Activated effector memory CD4-positive, alpha-beta T cell treated with anti-CD3 and anti-CD28 coated beads, Interleukin-2, amount 50 U/mL, for 16 hours (primary cell): ENCODE measurements at regions not wholly inside any gene's neighbourhood (a gene's known extent, or its start where the extent isn't known, plus 50 kb on each side); places are given as distances from the start of the nearest gene placed in this dataset.

Experiments used
- DNase-seq: peaks from one replicate; pipeline ENCODE4 v3.0.0-alpha.2; 2020

DNA sequence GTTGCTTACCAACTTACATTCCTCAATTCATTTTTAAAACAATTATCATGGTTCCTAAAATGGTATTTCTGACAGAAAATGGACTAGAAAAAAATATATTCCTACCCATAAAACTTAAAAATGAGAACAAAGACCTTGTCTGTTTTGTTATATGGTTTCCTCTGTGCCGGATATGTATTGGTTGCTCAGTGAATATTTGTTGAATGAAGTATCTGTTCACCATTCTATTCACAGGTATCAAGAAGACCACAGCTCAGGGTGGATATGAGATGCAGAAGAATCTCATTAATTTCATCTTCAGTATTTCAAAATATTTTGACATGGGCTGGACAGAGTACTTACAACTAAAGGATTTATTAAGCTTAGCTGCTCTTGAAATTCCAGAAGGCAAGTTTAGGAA is 58.1 kb downstream of the TUSC7 start:
- DNase-seq = no peak

DNA sequence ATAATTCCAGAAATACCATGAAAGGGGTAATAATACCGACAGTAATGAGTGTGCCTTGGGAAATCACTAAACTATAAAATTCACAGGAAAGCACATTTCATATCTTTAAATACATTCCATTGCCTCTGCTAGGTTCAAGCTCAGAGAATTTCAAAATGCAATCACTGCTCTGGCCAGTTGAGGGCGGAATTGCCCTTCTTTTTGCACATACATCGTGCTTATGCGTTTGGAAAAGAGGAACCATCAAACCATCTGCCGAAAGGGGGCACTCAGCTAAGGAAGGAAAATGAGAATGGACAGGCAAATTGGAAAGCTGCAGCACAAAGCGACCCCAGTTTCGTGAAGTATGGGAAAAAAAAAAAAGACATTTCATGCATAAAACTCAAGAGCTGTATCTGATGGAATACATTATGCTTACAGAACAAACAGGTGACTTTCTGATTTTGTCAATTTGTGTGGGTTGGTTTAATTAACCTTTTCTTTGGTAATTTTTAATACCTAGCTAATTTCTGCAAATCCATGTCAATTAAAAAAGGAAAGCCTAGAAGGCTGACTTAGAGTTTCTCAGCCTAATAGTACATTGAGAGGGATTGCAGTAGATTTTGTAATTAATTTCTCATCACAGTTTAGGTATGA is 61.4 kb downstream of the TUSC7 start:
- DNase-seq = no peak

DNA sequence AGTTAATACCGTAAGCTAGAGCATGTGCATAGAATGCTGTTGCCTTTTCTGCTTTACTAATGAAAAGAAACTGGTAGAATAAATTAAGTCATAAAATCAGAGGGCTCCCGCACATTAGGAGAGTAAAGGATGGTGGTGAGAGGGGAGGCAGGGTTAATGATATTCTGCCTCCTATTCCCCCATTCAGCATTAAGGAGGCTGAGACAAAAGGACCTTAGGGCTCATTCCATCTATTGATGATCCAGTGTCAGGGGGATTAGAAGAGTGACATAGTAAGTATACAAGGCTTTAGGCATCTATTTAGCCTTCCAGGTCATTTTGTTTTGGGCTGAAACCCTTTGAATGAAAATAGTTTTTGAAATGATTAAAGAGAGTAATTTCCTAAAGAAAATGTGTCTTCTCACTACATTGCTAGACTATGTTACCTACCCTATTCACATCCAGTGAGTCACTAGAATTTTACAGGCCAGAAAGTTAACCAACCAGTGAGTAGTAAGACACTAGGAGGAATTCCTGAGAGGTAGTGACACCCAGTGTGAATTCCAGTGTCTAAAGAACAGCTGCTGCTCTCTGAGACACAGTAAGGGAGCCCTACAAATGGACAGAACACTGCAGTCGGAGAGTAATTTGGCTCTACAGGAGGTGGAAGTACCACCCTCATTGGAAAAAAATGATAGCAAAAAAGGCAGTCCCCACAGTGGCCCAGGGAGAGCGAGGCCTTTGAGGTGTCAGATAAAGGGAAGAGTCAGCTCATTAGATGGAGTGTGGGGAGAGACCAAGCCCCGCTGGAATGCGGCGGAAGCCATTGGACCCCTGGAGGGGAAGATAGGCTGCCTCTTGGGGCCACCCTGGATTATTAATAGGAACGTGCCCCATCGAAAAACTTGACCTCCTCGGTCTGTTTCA is 67.6 kb downstream of the TUSC7 start:
- DNase-seq = no peak

DNA sequence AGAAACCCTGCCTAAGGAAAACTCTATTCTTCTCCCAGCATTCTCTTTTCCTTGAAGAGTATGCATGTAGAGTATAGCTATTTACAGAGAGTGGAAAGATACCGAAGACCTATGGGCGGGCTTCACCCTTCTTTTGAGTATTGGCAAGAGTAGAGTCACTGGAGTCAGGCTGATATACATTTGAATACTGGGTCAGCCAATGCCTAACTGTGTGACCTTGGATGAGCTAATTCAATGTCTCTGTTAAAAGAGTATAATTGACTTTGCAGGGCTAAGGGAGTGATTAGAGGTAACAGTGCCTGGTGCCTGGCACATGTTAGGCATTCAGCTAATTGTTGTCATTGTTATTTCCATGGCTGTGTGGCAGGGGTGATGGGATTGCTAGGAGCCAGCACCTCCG is 75.6 kb downstream of the TUSC7 start:
- no peak for DNase-seq

DNA sequence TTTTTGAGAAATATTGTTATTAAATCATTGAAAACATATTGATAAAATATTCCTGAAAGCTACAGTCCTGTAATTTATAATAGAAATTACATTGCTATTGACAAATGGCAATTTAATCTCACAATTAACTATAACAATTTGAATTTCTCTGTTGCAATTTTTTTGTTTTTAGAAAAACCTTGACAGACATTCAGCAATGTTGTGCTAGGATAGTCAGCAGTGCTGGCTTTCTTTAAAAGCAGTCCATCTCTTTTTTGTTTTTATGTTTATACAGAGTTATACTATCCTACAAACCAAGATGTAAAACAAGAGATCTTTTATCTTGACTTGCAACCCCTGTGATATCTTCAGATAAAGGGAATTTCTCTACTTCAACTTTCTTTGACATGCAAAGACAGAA is 93.1 kb downstream of the TUSC7 start:
- no peak for DNase-seq

DNA sequence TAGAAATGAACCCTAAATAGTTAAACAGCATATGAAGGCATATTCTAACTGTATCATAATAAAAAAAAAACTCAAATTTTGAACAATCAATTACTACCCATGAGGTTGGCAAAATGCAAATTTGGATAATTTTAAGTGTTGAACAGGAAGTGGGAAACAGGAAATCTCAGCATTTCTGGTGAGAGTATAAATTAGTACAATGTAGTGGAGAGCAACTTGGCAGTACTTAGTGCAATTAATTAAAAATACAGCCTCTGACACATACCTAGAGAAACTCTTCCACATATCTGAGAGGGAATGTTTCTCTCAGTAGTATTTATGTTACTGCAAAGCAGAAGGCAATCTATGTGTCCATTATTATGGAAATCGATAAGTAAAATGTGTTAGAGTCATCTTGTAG is 96.8 kb downstream of the TUSC7 start:
- no peak for DNase-seq

DNA sequence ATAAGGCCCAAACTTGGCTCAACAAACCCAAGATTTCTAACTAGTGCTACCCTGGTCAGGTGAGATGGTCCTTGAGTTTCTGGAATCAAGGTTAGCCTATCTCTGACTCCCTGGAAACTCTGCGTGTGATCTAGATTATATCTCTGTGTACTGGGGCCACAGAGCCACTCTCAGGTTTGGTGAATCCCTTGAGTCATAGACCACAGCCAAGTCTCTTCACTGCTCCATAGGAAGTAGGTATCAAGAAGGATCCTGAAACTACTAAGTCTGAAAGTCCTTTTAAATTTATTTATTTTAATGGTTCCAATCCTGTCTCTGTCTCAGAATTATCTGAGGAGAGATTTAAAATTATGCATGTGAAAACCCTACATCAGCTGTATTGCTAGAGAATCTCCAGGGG is 99.1 kb downstream of the TUSC7 start:
- no peak for DNase-seq

DNA sequence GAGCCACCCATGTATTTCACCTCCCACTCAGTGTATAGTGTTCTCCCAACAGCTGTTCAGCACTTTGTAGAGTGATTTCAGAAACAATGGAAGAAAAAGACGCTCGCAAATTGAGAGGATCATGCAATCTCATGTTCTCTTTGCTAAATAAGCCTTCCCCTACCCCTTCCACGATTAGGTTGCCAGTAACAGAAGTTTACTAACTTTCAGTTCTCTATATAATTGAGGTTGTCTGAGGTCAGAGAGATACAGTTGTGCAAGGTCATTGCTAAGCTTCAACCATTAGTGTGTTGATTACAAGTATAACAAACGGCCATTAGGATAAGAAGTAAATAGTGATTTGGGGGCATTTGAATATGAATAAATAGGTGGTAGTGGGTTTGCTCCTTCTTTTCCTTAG is 99.6 kb downstream of the TUSC7 start:
- no peak for DNase-seq

DNA sequence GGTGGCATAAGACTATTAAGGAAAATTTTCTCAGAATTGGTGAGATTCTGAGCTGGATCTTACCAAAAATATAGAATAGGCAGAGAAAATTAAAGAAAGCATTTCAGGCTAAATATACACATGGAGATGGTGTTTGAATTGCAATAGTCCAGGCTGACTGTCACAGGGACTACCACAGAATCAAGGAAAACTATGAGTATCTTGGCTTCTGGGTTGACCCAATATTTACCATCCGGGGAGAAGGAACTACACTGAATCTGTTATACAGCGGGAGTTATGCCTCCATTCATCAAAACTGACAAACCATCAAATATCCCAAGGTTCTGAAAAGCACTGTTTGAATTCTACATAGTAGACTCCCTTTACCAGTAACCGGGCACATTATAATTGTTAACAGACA is 102.2 kb downstream of the TUSC7 start:
- DNase-seq = no peak

DNA sequence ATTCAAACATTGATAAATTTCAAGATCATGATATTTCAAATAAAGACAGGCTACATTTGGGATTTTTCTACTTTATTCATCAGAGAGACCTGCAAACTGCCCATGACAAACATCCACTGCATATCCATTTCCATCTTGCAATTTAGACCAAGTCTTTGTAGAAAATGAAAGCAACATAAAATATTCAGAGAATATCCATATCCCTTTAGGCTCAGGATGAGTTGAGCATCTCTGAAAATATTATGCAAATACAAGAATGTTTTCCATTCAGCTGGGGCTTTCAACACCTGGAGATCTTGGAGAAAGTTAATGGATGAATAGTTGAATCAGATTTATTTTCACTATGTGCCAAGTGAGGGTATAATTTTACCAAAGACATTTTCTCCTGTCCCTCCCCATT is 103.4 kb downstream of the TUSC7 start:
- DNase-seq = no peak

DNA sequence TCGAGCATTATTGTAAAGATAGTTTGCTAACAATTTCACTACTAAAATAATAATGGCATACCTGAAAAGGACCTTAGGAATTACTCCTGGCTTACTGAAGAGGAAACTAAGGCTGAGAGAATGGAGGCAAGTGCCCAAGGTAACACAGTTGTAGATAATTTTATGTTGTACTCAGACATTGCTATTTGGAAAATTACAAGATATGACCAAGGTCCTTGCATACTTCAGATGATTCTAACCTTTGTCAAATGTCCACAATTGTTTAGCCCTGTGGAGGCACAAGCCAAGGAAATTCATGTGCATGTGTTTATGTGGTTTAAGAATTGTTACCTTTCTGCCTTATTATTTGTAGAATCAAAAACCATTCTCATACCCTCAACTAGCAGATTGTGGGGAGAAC is 105.7 kb downstream of the TUSC7 start:
- no peak for DNase-seq

DNA sequence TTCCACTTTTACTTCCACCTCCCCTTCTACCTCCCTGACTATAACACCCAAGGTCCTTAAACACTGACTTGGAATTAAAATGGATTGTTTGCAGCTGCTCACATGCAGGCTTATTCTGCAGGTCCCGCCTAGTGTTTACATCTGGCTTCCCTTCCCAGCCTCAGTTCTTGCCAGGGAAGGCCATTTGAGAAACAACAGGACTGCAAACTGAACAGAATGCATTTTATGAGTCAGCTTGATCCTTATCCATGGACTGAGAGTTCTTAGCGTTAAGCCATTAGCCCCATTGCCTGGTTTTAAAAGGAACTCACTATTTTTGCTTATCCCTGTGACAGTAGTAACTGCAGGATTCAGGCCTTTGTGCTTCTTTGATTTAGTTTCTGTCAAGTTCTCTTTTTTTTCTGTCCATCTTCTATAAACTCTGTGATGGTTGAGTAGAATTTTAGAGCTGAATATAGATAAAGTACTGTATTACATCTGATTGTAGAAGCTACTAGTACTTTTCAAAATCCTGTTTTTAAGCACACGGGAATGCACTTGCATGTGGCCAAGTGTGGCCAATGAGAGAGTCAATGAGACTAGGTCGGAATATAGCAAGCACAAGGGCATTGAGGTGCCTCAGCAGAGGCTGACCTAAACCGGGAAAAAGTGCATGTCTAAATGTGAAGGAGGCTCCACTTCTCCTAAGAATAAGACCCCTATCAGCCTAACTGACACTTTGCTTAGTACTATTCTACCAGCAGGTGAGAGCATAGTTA is 106.4 kb downstream of the TUSC7 start:
- no peak for DNase-seq

DNA sequence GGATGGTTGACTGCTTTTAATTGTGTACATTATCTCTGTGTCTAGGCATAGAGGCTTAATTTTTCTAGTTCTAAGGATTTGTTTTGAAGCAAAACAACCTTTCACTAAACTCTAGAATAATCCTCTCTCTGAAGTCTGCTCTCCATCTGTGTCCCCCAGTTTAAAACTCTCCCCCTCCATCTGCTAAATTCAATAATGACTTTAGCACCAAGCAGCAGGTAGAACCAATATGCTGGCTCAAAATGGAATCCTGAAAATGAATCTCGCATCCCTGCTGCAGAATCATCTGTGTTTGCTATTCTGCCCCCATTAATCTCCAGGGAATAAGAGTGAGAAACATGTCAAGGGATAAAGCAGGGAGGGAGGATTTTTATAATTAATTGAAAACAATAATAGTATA is 111.8 kb downstream of the TUSC7 start:
- no peak for DNase-seq

DNA sequence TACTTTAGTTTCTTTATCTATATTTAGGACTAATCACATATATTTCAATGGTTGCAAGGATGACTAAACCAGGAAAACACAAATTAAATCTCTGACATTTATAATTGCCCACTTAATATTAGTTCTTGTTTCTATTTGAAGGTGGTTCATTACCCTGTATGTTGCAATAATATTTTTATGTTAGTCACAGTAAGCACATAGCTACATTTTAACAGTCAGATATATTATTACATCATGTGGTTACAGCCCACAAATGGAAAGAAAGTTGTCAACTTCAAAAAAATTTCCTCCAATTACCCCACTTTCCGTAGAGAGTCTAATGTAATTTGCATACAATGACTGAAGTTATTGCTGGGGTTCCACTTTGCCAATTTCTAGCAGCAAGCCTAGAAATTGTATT is 114.6 kb downstream of the TUSC7 start:
- DNase-seq = no peak

DNA sequence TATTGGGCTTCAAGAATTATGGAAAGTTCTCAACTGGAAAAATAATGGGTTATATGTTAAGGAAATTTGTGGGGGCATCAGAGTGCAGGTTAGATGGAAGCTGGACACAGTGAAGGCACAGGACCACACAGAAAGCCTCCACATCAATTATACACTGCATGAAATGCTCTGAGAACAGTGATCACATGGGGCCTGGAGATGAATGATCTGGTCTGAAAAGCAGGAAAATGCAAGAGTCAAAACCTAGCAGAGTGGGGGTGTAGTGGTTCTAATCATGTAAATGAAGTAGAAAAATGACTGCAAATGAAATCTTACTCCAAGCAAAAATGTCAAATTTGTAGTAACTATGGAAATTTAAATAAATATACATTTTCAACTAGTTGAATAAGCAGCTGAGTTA is 123.6 kb downstream of the TUSC7 start:
- no peak for DNase-seq

DNA sequence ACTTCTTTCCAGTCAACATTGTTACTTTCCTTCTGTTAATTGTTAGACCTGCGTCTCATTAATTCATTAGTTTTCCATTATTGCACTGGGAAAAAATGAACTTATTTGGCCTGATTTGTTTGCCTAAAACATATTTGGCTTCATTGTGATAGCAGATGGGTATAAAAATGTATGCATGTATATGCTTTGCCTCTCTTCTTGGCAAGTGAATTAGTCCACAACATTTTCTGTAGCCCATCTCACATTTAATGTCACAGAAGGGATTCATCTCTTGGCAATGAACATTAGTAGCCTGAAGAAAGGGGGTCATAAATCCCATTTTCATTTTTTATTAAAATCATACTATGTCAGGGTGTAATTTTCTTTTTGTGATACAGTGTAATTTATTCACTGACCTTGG is 125.2 kb downstream of the TUSC7 start:
- DNase-seq = no peak

DNA sequence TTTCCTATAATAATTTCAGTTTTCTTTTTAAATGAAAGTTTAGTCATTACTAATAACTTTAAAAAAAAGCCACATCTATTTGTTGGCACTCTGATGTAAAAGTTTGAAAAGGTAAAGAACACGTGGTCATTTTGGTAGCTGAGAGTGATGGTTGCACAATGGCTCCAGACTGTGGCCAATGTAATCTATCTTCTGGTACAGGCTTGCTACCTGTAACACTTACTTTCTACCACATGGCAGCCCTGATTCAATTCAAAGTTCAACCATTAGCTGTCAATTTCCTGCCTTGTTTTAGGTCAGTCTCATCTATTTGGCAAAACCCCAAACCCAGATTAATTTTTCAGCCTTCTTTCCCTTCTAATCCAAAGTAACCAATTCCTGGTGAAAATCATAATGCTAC is 126.1 kb downstream of the TUSC7 start:
- DNase-seq = no peak

DNA sequence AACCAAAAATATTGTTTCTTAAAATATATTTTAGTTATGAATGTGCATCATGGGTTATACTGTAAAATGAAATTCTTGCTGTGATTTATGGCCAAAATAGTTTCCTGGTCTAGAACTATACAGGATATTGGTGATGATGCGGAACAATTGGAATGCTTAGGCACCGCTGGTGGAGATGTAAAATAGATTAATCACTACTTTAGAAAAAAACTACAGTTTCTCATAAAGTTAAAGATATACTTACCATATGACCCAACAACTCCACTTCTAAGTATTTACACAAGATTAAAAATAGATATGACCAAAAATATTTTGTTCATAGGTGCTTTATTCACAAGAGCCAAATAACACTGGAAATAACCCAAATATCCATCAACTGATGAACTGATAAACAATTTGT is 126.7 kb downstream of the TUSC7 start:
- no peak for DNase-seq

DNA sequence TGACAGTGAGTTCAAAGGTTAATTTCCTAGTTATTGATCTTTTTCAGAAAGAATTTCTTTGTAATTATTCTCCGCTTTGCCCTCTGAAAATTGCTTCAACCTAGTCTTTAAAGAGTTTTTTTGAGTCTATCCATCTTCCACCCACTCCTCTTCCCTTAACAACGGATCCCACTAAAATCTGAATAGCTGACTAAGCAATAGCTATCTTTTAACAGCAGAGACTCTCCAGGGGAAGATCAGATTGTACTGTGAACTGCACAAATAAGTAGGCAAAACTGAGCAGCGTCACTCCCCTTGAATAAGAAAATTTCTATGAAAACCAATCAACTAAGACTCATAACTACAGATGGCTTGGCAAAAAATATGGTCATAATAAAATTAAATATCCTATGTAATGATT is 127.9 kb downstream of the TUSC7 start:
- no peak for DNase-seq

DNA sequence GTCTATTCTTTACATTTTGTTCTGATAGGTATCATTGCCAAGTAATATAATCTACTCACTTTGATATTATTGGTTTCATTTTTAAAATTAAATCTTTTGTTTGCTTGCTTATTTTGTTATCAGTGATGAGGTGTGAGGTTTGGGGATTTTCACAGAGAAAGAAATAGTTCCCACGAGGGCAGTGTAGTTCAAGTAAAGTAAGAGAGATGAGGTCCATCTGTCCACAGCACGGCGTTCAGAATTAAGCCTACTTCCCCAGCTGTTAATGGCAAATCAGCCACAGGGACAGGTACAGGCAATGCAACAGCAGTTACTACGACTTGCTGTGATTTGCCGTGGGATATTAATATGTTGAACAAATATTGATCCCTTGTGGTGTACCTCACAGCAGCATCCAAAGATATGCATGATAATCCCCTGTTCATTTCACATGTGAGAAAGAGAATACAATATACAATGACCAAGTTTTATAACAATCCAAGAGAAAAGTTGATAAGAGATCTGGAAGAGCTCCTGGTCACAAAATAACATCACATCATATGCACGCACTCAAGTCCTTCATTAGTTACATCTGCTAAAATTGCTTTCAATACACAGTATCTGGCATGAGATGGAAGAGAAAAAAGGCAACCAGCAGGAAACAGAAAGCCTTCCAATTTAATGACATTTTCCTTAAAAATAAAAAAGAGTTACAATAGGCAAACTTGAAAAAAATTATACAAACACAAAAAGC is 131.6 kb downstream of the TUSC7 start:
- DNase-seq = no peak

DNA sequence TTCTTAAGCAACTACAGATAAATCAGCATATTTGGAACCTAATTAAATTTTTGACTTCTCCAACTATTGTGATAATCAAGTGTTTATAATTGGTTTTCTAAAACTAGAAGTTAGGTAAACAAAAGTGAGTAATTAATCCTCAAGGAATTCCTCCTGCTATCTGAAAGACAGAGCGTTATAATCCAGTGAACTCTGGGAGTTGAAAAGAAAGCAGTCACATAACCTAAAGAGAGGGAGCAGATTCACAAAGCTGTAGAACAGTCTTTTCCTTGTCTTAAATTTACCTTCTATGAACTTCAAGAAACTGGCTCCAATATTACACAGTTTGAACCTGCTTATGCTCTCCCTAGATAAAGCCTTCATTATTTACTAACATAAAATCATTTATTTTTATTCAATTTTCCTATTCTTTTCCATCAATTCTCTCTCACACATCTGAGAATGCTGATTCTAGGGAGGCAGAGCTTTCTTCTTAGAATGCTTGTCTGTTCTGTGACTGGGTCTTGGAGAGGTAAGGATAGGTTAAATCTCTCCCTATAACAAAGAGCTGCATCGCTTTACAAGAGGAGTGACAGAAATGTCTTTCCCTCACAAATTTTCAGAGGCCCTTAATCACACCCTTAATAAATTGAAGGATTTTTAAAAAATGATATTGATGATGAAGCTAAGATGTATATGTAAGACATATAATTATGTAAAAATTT is 132.8 kb downstream of the TUSC7 start:
- DNase-seq = no peak

DNA sequence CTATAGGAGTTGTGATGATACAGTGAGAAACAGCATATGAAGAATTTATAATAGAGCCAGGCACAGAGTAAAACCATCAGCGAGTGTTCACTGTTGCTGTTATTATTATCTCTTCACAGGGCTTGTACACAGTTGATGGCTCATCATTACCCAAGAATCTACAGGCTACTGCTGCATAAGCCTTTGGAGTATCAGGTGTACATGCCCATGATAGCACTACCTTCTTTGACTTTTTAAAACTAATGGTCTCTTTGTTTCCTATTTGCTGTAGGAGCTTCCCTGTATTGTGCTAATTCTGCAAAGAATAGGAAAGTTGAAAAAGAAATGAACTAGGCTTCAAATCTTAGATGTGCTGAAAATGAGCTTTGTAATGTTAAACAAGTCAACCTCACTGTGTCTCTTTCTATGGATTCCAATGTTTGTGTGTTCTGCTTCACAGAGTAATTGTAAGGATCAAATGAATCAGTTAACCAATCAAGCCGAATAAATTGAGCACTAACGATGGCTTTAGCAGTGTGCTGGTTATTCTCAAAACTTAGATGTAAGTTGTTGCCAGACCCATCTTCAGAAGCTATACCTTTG is 138.8 kb downstream of the TUSC7 start:
- DNase-seq = no peak
